GM18502 (cell line): ENCODE measurements at regions not wholly inside any gene's neighbourhood (a gene's known extent, or its start where the extent isn't known, plus 50 kb on each side); places are given as distances from the start of the nearest gene placed in this dataset.

Source experiments
- ATAC-seq: cut with Tn5 transposase; IDR thresholded peaks from one replicate; pipeline ENCODE4 v1.9.1; 2021; ENCODE audit warnings: mild to moderate bottlenecking; ENCODE audit not compliant: unreplicated experiment, poor library complexity

DNA sequence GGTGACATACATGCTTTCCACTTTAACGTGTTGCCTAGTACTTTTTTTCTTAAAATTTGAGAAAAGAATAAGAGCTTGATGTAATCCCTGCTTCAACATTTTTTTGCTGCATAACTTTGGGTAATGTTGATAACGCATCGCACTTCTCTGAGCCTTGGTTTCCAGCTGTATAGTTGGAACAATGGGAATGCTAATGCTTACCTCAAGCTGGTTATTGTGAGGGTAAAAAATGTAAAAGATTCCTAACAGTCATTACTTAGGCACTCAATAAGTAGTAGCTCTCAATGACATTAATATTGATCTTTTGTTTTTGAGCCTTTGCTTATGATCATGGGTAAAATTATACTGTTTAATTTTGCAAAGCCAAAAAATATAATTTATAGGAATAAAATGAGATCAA lies 683.3 kb upstream of the CXADR start:
- no peak for ATAC-seq

DNA sequence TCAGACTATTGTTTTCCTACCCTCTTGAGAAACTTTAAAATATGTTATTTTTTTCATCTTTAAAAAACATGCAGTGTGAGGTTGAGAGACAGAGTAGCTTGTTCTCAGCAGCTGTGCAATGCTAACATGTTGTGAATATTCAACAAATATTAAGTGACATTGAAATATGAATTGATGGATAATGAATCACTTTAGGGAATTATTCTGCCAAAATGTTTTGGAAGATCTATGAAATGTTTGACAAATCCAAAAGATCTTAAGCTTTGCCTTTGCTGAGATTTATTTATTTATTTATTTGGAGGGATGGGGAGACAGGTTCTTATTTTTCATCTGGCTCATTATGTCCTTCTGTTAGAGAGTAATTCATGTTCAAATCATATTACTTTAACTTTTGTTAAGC lies 680.1 kb upstream of the CXADR start:
- ATAC-seq: no peak

DNA sequence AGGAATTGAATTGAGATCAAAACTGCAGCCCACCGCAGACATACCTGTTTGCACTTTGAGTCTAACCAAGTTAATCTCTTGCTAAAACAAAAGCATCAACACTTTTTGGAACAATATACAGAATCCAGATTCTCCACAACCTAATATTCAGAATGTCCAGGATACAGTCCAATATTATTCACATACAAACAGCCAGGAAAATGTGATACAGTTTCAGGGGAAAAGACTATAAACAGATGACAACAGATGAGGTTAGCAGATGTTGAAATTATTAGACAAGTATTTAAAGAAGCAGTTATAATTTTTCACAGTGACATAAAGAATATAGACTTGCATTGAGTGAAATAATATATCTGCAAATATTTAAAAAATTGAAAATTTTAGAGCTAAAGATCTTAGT lies 678.1 kb upstream of the CXADR start:
- ATAC-seq: no peak

DNA sequence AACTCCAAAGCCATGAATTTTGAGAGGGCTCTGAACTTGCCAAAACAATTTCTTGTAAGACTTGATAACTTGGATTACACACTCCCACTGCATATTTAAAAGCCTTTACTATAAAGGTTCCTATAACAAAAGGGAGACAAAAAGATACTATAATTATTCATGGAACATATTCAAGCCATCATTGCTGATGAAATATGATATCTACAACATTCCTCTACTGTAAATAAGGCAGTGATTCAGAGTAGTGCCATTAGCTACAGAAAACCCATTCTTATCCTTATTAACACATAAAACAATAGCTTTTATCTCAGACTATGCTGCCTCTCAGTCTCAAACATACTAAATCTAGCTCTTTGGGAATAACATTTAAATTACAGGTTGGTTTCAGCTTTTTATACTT lies 675.5 kb upstream of the CXADR start:
- ATAC-seq: no peak

DNA sequence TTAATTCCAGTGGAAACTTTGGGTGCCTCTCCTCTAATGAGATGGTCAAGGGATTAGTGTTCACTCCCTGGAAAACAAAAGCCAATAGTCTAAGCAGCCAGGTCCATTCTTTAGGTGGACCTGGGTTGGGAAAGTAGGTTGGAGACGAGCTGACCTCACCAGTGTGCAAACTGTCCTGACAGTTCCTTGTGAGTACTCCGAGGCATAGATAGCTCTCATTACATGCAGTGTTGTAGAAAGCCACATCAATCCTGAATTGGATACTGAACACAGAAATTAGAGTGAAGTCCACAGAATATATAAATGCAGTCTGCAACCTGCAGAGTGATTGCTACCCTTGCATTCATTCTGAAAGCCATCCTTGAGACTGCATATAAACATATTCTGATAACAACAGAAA lies 675.1 kb upstream of the CXADR start:
- no peak for ATAC-seq

DNA sequence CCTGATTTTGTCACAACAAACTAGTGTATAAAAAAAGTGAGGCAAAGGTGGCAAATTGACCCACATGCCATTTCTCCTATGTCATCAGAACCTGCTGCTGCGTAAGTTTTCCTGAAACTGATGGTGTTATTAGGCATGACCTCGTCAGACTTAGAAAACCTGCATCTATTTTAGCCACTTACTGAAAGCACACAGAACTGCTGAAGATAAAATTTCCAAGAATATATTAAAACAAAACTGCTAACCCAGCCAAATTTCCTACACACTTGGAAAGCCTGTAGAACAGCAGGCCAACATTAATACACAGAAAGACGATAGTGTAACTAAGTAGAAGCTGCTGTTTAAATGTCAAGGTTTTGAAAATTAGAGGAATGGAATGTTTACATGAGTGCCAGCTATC lies 674.5 kb upstream of the CXADR start:
- no peak for ATAC-seq

DNA sequence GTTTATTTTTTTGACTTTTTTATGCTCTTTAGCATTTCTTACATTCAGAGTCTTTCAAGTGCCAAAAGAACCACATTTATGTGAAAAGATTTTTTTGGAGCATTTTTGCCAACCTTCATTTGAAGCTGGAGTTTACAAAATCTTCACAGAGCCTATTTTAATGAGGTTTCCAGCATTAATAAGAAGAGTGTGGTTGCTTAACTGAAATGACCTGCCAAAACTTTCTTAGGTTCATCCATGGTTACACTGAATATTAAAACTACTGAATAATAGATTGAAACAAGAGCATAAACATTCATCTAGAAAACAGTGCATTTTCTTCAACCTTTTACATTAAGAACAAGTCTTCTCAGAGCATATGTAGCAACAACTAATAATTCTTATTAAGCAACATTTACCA lies 672.3 kb upstream of the CXADR start:
- no peak for ATAC-seq

DNA sequence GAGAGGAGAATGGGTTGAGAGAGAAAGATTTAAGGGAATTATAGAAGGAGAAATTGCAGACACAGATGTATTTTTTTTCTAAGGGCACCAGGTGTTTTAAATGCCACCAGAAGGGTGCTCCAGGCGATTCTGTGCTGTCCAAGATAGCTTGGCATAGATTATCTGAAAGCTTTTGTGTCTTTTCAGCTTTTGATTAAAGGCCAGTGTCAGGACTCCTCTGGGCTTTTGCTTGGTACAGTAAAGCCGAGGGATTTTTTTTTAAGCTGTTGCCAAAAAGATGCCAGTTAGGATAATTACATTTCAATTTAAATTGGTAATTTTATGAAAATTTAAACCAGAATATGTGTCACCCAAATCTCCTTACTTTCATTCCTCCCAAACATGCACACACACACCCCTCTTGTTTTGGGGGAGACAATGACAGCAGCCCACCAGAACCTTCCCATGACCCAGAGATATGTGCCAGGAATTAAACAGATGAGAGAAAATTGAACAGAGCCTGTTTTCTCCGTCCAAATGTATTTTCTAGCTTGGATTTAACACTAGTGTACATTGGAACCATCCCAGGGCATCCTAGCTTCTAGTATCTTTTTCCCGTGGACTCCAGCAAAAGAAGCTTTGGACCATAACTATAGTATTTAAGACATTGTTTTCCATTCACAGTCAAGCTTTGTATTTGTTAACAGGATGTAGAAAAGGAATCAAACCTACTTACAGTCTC lies 670.7 kb upstream of the CXADR start:
- no peak for ATAC-seq

DNA sequence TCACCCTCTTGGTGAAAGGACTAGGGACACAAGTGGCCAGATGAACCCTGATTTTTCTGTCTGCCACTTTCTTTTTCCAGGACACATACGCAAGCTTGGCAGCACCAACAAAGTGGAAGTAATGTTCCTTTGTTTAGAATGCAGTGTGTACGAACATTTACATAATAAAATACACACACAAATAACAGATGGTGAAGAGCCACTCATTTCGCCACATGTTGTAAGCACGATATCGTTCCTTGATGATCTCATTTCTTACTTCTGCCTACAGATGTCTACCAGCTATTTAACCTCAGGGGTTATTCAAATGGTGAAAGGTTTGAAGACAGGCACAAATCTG lies 670.2 kb upstream of the CXADR start:
- ATAC-seq: no peak

DNA sequence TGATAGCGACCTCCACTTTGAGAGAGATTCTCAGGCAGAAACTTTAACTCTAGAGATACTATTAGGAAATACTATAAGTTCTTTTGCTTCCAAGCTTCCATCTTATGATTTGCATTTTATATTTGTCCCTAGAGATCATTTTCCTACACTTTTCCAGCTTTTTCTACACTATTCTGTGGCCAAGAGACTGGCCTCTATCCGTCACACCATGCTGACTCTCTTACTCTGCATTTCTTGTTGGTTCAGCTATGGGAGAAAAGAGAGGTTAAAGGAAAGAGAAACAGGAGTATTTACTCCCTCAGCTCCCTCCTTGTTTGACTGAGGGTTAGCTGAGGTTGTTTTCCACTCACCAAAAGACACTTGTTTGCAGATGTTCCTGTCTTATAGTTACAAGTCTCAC lies 665.6 kb upstream of the CXADR start:
- ATAC-seq: no peak

DNA sequence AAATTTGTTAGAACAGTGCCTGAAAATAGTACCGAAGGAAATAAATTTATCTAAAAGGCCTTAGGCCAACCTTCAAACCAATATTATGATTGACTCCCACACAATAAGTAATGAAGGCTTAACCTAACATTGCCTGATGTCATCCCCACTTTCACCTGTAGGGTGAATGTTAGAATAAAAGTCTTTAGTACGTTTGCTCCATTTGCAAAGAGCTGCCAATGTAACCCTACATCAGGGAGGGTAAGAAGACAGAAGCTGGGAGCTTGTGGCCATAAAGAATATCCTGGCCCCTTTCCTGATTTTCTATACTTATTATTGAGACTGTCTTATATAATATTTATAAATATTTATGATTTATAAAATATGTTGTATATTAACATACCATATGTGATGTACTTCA lies 661.8 kb upstream of the CXADR start:
- ATAC-seq: no peak

DNA sequence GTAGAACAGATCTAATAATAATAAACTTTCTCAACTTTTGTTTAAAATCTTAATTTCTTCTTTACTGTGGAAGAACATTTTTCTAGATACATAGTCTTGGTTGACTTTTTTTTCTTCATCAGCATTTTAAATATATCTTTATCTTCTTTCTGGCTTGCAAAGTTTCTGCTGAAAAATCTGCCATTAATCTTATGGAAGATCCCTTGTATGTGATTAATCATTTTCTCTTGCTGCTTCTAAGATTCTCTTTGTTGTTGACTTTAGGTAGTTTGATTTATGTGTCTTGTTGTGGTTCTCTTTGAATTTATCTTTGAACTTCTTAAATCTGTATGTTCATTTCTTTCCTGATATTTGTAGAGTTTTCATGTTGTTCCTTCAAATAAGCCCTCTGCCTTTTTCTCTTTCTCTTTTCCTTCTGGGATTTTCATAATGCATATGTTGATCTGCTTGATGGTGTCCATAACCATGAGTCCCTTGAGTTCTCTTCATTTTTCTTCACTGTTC lies 657.6 kb upstream of the CXADR start:
- ATAC-seq: no peak

DNA sequence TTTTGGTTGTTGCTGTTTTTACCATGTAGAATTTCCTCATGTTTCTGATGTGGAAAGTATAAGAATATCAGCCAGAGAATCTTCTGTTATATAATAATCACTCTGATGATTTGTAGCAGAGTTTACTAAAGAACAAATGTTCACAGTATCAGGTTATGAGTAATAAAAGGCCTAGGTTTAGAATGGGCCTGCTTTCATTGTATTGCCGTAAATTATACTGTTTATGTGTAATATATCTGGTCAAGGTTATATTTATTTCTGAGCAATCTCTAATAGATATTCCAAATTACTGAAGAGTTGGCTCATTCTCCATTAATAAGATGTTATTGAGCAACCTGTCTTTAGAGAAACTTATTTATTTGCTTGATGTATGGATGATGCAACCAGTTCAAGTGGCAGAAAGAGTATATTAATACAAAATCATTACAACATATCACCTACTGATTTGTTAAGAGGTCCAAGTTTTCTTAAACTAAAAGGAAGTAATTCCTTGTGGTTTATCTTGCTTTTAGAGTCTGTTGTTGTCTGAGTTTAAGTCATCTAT lies 649.4 kb upstream of the CXADR start:
- no peak for ATAC-seq

DNA sequence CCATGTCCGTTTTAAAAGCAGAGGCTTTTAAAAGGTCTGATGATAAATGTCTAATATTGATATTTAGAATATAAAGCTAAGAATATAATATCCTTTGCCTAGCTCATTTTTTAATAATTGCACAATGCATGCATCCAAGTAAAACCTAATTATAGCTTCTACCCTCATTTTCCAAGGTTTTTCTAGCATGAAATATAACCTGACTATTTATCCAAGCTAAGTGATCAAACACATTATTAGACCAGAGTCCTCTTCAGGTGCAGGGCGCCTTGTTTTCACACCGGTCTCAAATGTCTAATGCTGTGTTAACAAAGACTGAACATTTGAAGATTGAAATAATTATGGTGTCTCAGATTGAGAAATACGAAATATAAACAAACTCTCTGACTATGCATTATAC lies 648.9 kb upstream of the CXADR start:
- no peak for ATAC-seq

DNA sequence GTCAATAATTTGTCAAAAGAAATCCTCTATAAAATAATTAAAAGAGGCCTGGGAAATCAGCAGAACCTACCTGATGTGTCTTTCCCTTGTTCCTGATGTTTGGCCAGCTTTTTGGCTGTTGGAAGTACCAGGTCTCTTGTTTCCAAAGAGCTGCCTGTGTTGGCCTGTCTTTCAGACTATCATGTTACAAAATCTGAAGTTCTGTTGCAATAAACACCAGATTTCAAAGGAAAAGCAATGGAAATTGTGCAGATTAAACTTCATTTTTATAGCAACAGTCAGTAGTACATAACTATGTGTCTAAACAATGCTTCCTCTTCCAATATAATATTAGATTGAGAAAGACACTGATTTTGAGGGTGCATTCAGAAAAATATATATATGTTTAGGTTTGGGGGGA lies 647.2 kb upstream of the CXADR start:
- no peak for ATAC-seq

DNA sequence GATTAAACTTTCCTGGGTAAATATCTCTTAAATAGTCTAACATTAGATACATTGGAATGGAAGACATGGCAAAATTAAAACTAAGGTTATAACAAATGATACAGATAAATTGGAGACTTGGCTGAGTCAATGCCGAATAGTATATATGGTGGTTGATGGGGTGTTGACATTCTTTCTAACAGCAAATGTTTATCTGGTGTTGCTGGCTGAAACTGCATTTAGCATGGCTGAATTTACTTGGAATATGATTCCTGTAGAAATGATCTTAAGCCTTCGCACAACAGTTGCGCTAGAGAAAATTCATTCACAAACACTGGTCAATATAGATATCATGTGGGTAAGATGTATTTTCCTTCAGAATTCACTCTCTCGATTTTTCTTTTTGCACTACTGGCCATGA lies 646.0 kb upstream of the CXADR start:
- ATAC-seq: no peak

DNA sequence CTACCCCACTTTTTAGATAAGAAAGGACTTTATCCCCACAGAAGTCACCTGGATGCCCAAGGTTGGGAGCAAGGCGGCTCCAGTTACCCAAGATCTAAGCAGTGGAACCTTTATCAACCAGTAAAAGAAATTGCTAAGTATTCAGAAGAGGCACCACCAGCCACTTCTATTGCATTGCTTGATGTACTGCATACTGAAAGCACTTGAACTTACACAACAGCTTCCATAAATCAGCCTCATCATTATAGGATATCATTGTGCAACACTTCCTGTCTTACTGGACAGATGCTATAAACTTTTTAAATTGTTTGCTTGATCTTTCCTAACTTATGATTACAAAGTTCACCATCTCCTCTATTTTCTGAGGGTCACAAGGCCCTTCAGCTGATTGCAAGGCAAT lies 642.7 kb upstream of the CXADR start:
- no peak for ATAC-seq

DNA sequence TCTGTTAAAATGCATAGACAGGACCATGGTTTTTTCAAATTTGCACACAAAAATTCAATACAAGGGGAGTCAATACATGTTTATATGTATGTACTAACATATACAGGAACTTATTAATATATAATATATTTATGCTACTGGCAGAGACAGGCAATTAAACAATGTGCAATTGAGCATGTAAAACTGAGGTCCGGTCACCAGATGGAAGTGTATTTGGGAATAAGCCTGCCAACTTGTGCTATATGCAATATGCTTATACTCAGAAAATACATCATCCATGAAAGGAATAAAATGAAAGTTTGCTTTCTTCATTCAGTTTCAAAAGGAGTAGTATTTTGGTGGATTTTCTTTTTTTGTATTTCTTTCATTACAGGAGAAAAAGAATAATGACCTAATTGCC lies 640.2 kb upstream of the CXADR start:
- no peak for ATAC-seq

DNA sequence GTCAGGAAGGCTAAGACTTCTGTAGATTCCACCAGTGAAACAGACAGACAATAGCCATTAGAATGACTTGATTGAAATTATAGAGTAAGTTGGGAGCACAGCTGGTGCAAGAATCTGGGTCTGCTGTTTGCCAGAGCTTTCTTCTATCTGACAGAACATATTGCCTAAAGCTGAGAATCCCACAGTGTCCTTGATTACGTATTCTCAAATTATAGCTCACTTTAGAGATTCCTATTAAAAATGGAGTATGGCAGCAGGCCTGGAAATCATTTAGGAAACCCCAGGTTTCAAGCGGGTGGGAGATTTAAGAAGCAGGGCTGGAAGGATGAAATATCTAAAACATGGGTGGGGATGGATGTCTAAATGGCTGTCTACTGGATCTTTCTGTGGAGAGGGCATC lies 639.7 kb upstream of the CXADR start:
- ATAC-seq: no peak

DNA sequence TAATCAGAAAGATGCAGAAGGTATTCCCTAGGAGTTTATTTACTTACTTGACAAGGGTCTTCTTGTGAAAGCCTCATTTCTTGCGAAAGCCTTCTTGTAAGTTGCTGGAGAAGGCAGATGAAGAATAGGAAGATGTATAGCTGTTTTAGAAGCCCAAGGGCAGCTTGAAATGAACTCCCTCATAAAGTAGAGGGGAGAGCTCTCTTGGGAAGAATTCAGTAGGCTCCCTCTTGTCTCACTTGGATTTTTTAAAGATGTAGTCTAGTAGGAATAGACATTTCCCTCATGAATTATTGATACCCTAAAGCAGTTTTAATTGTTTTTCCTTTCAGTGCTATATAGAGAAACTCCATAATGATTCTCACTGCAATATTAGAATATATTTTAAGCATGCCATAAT lies 639.2 kb upstream of the CXADR start:
- ATAC-seq: no peak

DNA sequence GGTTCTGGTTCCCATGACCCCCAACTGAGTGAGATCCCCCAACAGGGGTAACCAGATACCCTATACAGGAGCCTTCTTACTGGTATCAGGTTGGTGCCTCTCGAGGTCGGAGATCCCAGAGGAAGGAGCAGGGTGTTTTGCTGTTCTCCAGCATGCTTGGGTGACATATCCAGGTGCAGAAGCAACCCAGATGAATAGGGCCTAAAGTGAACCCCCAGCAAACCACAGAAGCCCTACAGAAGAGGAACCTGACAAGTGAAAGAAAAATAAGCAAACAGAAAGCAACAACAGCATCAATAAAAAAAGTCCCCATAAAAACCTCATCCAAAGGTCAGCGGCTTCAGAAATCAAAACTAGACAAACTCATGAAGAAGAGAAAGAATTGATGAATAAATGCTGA lies 633.4 kb upstream of the CXADR start:
- ATAC-seq: no peak

DNA sequence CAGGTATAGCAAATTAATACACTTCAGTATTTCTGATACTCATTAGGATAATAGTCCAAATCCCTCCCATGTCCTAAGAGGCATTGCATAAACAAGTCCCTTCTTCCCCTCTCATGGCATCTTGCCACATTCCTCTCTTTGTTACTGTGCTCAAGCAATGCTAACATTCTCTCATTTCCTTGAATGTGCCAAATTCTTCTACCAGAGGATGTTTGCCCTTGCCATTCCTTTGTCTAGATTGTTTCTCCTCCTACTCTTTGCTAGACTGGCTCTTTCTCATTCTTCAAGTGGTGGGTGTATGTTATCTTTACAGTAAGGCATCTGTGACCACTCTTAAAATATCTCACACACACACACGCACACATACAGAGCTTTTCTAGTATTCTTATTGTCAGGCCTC lies 621.0 kb upstream of the CXADR start:
- no peak for ATAC-seq

DNA sequence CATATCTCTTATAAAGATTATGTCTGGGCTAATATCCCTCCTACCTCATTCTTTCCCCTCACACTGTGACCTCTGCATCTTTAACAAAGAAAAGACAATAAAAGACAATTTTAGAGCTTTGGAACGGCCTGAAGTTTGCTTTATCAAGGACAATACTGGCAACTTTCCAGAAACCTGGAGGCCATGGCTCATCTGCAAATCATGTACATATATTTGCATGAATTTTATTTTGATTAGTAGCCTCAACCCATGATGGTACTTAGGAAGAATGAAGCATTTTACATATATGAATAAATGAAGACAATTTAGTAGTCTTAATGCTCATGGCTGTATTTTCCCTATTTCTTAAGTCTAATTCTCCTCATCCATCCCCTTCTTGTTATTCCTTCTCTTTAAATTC lies 612.2 kb upstream of the CXADR start:
- ATAC-seq: no peak
